Transverse colon (tissue), 4 donors: ENCODE measurements at regions not wholly inside any gene's neighbourhood (a gene's known extent, or its start where the extent isn't known, plus 50 kb on each side); places are given as distances from the start of the nearest gene placed in this dataset.

ENCODE experiments used
- EP300 ChIP-seq: sonication (generic); formaldehyde crosslinking; IDR thresholded peaks from one replicate; pipeline ENCODE4 v1.6.1; 2017; ENCODE audit warnings: antibody characterized with exemption, low read depth
- POLR2A ChIP-seq: fragments of 450-650 bp; IDR thresholded peaks from one replicate; pipeline ENCODE4 v1.6.1; 2016; ENCODE audit warnings: antibody characterized with exemption, mild to moderate bottlenecking, moderate library complexity
- POLR2AphosphoS5 ChIP-seq, 3 donors: sonication (generic); formaldehyde crosslinking; IDR thresholded peaks; one replicate each; pipeline ENCODE4 v1.6.1; 2016; ENCODE audit warnings: antibody characterized with exemption in 3 of 3
- TF ChIP-seq, protein P1 (sequence below), 5 experiments: fragments of 200-600 bp in 3 of 5; fragments of 450-650 bp in 2 of 5; sonication (generic) in 3 of 5; IDR thresholded peaks; 1 replicate in 2 of 5; 2 replicates in 3 of 5; pipeline ENCODE4 v1.5.1; 2016 to 2017; ENCODE audit warnings: antibody characterized with exemption in 5 of 5, inconsistent platforms in 3 of 5, mild to moderate bottlenecking in 2 of 5, moderate library complexity in 1 of 5

GRCh38 chr14:103282932-103283331 is 51.1 kb upstream of the EIF5 start:
- TF ChIP-seq POLR2AphosphoS5 (IDR thresholded peaks at IDR 0.05) (no peak), POLR2A (no peak), EP300 (no peak)
- TF ChIP-seq, protein P1, sequence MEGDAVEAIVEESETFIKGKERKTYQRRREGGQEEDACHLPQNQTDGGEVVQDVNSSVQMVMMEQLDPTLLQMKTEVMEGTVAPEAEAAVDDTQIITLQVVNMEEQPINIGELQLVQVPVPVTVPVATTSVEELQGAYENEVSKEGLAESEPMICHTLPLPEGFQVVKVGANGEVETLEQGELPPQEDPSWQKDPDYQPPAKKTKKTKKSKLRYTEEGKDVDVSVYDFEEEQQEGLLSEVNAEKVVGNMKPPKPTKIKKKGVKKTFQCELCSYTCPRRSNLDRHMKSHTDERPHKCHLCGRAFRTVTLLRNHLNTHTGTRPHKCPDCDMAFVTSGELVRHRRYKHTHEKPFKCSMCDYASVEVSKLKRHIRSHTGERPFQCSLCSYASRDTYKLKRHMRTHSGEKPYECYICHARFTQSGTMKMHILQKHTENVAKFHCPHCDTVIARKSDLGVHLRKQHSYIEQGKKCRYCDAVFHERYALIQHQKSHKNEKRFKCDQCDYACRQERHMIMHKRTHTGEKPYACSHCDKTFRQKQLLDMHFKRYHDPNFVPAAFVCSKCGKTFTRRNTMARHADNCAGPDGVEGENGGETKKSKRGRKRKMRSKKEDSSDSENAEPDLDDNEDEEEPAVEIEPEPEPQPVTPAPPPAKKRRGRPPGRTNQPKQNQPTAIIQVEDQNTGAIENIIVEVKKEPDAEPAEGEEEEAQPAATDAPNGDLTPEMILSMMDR (IDR thresholded peaks at IDR 0.05) = no peak
